ENCODE measurements at regions not wholly inside any gene's neighbourhood (a gene's known extent, or its start where the extent isn't known, plus 50 kb on each side); places are given as distances from the start of the nearest gene placed in this dataset.
A peak's percentile ranks its signal among the peaks of the same experiment; 100 is the strongest.

GRCh38 chr7:155874010-155874409 lies 61.7 kb upstream of the SHH start:
- WGBS, 2 donors, result 79 to 83% methylated on average over 6 of the region's 6 CpGs
- Histone ChIP-seq H3K27ac (no peak overlapping the region), H3K27me3 (no peaks in the 10 kb centered on the region), H3K4me3 (no peak overlapping the region), H3K36me3 (no peaks in the 10 kb centered on the region), H3K9me3 (no peaks in the 10 kb centered on the region), H3K4me1 (no peaks in the 10 kb centered on the region)
- ATAC-seq (ENCODE audit: low FRiP score in 2 of 2) (no peak), DNase-seq (no peak)
- no peak for TF ChIP-seq EP300 (IDR thresholded peaks at IDR 0.05)

DNA sequence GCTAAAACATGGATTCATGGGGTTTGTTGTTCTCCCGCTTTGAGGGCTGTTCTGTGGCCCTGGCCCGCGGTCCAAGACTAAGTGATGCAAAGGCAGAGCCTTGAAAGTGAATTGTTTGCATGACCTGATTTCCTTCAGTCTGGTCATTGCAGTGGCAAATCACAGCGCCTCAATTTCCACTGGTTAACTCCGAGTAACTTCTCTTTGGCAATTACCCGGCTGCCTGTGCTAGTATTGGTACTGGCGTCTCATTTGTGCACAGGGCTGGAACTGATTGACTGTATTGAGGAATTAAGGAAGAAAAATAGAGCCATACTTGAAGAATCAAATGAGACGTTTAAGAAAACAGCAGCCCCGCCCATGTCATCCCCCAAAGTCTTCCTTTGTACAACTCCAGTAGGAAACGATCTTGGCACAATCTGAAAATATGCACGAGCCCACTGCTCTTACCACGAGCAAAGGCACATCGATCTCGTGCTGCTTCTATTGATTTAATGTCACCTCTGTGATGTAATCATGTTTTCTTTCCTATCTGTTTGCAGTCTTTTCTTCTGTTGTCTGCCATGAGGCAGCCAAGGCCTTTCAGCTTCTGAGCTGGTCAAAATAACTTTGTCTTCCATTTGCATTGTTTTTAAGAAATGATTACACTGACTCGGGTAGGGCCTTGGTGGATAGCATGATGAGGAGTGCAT lies 60.6 kb upstream of the SHH start:
- no peak for DNase-seq
- no peaks in the 10 kb centered on the region for H3K27me3 ChIP-seq
- no peaks in the 10 kb centered on the region for H3K36me3 ChIP-seq
- no peak for ATAC-seq (ENCODE audit: low FRiP score in 2 of 2)
- TF ChIP-seq EP300 (IDR thresholded peaks at IDR 0.05) (no peak), POLR2AphosphoS5 (IDR thresholded peaks at IDR 0.05) (no peak), POLR2A (IDR thresholded peaks at IDR 0.05) (no peak)
- TF ChIP-seq, protein P1, sequence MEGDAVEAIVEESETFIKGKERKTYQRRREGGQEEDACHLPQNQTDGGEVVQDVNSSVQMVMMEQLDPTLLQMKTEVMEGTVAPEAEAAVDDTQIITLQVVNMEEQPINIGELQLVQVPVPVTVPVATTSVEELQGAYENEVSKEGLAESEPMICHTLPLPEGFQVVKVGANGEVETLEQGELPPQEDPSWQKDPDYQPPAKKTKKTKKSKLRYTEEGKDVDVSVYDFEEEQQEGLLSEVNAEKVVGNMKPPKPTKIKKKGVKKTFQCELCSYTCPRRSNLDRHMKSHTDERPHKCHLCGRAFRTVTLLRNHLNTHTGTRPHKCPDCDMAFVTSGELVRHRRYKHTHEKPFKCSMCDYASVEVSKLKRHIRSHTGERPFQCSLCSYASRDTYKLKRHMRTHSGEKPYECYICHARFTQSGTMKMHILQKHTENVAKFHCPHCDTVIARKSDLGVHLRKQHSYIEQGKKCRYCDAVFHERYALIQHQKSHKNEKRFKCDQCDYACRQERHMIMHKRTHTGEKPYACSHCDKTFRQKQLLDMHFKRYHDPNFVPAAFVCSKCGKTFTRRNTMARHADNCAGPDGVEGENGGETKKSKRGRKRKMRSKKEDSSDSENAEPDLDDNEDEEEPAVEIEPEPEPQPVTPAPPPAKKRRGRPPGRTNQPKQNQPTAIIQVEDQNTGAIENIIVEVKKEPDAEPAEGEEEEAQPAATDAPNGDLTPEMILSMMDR (IDR thresholded peaks at IDR 0.05), result no peak
- H3K9me3 ChIP-seq, result no peaks in the 10 kb centered on the region
- no peak overlapping the region for H3K4me3 ChIP-seq
- H3K27ac ChIP-seq, result no peak overlapping the region
- H3K4me1 ChIP-seq, result no peaks in the 10 kb centered on the region
- WGBS, 2 donors, result 72 to 80% methylated on average over 15 of the region's 15 CpGs

- no peaks in the 10 kb centered on the region for H3K36me3 ChIP-seq
- H3K9me3 ChIP-seq, result no peaks in the 10 kb centered on the region
- H3K4me1 ChIP-seq, result no peaks in the 10 kb centered on the region
- H3K27ac ChIP-seq, result no peak overlapping the region
- DNase-seq, result no peak
- WGBS, 2 donors, result 89 to 90% methylated on average over 7 of the region's 7 CpGs
- H3K27me3 ChIP-seq, result no peaks in the 10 kb centered on the region
- no peak for ATAC-seq (ENCODE audit: low FRiP score in 2 of 2)
- TF ChIP-seq POLR2AphosphoS5 (IDR thresholded peaks at IDR 0.05) (no peak), EP300 (IDR thresholded peaks at IDR 0.05) (no peak)
- no peak overlapping the region for H3K4me3 ChIP-seq
Observed at GRCh38 chr7:155871211-155871610, 58.9 kb upstream of the SHH start.

- Histone ChIP-seq H3K4me3 (no peak overlapping the region), H3K36me3 (no peaks in the 10 kb centered on the region), H3K27me3 (no peaks in the 10 kb centered on the region), H3K4me1 (no peaks in the 10 kb centered on the region), H3K27ac (no peak overlapping the region), H3K9me3 (no peaks in the 10 kb centered on the region)
- 75 to 83% methylated on average over 15 to 16 of the region's 16 CpGs for whole genome bisulfite sequencing, 2 donors
- DNase-seq (peak in 1 of 2 donors; percentile 30), ATAC-seq (ENCODE audit: low FRiP score in 2 of 2) (no peak)
- no peak for TF ChIP-seq POLR2AphosphoS5 (IDR thresholded peaks at IDR 0.05)
- no peak for TF ChIP-seq POLR2A (IDR thresholded peaks at IDR 0.05)
- no peak for TF ChIP-seq EP300 (IDR thresholded peaks at IDR 0.05)
- TF ChIP-seq, protein P1 (IDR thresholded peaks at IDR 0.05), result no peak
Observed at GRCh38 chr7:155870334-155871180, 58.3 kb upstream of the SHH start.

DNA sequence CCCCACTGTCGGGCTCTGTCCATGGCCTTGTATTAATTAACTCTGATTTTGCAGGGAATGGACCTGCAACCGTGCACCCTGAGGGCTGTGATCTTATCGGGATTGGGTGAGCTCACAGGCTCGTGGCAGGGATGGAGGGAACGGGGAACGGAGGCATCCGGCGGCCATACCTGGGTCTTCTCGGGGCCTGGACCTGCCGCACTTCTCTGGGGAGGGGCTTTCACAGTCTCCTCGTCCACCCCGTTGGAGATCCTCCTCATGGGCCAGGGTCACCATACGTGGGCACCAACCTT lies 57.5 kb upstream of the SHH start:
- H3K4me1 ChIP-seq, result no peaks in the 10 kb centered on the region
- no peaks in the 10 kb centered on the region for H3K27me3 ChIP-seq
- ATAC-seq (ENCODE audit: low FRiP score in 2 of 2), result no peak
- TF ChIP-seq POLR2AphosphoS5 (IDR thresholded peaks at IDR 0.05), result no peak
- peak; percentile 8 to 30 for DNase-seq
- no peak overlapping the region for H3K27ac ChIP-seq
- WGBS, 2 donors, result 84 to 93% methylated on average over 12 to 13 of the region's 13 CpGs
- H3K9me3 ChIP-seq, result no peaks in the 10 kb centered on the region
- no peak overlapping the region for H3K4me3 ChIP-seq
- H3K36me3 ChIP-seq, result no peaks in the 10 kb centered on the region

- H3K27me3 ChIP-seq, result no peaks in the 10 kb centered on the region
- DNase-seq, result no peak
- WGBS, 2 donors, result 81 to 86% methylated on average over 9 to 10 of the region's 10 CpGs
- H3K27ac ChIP-seq, result no peak overlapping the region
- H3K4me1 ChIP-seq, result no peaks in the 10 kb centered on the region
- H3K9me3 ChIP-seq, result no peaks in the 10 kb centered on the region
- no peak for ATAC-seq (ENCODE audit: low FRiP score in 2 of 2)
- H3K4me3 ChIP-seq, result no peak overlapping the region
- TF ChIP-seq, protein P1 (IDR thresholded peaks at IDR 0.05), result no peak
- no peak for TF ChIP-seq EP300 (IDR thresholded peaks at IDR 0.05)
- H3K36me3 ChIP-seq, result no peaks in the 10 kb centered on the region
Observed at GRCh38 chr7:155868955-155869783, 56.9 kb upstream of the SHH start.

Measured in upper lobe of left lung (tissue), 6 donors.